Kidney capillary endothelial cell (primary cell): ENCODE measurements at regions not wholly inside any gene's neighbourhood (a gene's known extent, or its start where the extent isn't known, plus 50 kb on each side); places are given as distances from the start of the nearest gene placed in this dataset.

Experiments
- DNase-seq: peaks from one replicate; pipeline ENCODE4 v3.0.0-alpha.2; 2018; ENCODE audit warnings: low spot score

DNA sequence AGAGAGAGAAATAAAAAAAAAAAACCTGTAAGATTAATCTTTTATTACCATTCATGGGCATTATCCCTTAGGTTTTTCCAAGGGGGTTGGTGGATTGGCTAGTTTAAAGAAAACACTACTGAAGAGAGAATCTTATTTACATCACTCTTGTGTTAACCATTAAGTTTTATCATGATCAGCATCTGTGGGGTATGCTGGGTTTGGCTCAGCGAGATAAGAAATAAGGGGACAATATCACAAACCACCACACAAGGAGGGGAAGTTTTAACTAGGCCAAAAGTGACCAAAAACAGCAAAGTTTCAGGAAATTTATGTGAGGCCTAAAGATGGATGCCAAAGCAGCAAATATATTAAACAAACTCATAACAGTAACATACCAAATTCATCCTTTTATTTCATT lies 548.6 kb downstream of the SLC16A7 start:
- no peak for DNase-seq

DNA sequence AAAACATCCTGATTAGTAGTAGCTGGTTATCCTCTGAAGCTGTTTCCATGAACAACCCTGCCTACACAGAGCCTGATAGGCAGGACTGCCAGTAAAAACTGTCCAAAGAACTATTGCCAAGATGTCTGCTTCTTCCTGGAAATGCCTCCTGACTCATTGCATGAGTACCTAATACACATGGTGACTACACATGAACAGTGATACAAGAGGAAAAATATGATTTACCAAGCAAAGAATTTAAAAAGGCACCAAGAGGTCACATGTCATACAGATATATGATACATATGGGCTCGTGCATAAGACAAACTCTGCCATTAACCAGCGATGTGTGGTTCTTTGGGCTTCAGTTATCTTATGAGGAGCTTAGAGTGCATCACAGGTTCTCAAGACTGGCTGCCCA lies 552.3 kb downstream of the SLC16A7 start:
- peak; percentile 79 for DNase-seq

DNA sequence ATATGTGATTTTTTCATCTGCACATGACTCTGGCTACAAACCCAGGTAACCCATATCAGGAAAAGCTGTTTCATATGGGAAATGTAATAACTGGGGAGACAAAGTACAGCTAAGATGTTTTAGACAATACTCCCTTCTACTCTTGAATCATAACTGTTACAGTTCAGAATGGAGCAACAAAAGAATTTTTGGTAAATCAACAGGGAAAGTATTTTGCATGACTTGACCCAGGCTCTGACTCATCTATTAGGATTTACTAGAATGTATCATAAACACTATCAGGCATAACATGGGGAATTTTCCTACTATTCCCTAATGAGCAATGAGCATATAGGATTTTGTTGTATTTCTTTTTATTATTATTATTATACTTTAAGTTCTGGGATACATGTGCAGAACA lies 553.0 kb downstream of the SLC16A7 start:
- peak; percentile 67 for DNase-seq

DNA sequence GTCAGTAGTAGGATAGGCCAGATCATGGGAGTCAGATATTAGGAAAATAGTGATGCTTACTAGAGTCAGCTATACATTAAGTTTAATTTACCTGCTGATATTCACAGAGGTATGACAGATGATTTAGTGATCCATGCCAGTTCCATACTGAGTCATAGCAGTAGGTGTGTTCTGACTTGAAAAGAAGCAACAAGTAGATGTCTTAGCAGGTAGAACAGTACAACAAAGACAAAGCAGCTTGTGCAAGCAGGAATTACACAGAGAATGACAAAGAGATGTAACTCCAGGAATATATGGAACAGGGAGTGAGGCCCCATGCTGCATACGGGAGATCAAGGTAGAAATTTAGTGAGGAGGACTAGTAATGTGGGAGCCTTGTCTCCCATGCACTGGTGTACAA lies 556.9 kb downstream of the SLC16A7 start:
- DNase-seq, result no peak

DNA sequence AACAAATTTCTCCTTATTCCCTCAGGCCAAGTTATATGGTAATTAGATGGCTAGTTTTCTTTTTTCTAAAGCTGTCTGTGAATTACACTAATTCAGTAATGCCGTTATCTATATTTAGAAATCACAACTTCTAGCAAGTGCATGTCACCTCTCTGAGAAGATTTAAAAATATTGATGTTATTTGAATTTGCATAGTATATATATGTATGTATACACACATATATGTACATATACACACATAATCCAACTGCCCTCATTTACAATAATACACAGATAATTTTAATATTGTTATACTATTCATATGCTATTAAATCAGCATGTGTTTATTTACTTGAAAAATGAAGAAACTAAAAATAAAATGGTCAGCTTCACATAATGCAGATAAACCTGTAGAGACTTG lies 563.9 kb downstream of the SLC16A7 start:
- DNase-seq, result no peak

DNA sequence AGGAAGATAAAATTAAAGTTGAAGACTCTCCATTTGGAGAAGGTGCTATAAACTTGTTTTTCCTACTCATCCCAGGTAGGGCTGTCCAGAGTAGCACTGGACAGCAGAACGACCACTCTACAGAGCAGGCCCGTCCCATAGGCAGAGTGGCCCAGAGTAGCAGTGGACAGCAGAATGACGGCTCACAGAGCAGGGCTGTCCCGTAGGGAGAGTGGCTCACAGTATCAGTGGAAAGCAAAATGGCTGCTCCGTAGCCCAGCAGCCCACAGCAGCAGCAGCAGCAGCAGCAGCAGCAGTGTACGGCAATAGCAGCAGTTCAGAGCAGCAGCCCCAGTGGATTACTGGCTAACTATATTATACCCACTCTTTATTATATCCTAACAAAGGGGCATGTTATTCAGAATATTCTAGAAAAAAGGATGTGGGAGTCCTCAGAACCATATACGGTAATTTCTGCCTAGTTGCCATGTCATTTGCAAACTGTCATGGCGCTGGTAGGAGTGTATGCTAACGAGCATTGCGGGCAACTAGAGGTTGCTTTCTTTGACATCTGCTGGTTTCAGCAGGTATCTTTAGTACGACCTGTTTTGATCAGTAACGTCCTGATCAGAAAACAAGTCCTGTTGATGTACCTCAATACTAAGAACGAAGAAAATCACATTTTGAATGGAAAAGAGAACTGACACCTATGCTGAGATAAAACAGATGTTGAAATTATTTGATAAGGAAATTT lies 567.3 kb downstream of the SLC16A7 start:
- no peak for DNase-seq

DNA sequence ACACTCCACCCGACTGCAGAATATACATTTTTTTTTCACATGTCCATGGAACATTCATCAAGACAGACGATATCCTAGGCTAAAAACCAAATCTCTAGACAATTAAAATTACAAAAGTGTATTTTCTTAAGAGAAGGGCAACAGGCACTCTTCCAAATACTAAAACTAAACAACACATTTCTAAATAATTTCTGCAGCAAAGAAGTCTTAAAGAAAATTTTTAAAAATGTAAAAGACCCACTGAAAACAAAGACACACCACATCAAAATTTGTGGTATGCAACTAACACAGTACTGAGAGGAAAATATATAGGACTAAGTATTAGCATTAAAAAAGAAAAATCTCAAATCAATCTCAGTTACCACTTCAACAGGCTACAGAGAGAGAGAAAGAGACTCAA lies 570.0 kb downstream of the SLC16A7 start:
- DNase-seq, result no peak

DNA sequence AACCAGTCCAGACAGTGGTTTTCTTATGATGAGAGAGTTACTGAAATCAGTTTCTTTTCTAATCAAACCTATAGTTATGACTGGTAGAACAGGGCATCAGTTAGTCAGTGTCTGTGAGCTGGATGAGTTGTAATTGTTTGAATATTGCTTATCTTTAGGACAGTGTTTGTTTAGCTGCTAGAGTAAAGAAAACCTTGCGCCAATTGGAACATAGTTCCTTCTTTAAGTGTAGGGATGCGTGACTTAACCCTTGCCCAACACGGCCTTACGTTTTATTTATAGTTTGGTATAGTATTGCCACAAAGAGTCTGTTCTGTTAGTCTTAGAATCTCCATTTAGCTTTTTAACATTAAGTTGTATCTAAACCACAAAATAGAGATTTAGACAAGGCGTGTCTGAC lies 572.6 kb downstream of the SLC16A7 start:
- no peak for DNase-seq

DNA sequence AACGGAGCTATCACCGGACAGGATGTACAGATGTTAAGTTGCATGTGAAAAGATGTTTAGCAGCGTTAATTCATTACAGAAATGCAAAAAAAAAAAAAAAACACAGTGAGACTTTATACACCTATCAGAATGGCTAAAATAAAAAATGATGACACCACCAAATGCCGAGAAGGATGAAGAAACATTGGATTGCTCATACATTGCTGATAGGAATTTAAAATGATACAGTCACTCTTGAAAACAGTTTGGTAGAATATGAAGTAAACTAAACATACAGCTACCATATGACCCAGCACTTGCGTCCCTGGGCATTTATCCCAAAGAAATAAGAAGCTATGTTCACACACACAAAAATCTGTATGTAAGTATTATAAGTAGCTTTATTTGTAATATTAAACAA lies 574.1 kb downstream of the SLC16A7 start:
- DNase-seq, result no peak

DNA sequence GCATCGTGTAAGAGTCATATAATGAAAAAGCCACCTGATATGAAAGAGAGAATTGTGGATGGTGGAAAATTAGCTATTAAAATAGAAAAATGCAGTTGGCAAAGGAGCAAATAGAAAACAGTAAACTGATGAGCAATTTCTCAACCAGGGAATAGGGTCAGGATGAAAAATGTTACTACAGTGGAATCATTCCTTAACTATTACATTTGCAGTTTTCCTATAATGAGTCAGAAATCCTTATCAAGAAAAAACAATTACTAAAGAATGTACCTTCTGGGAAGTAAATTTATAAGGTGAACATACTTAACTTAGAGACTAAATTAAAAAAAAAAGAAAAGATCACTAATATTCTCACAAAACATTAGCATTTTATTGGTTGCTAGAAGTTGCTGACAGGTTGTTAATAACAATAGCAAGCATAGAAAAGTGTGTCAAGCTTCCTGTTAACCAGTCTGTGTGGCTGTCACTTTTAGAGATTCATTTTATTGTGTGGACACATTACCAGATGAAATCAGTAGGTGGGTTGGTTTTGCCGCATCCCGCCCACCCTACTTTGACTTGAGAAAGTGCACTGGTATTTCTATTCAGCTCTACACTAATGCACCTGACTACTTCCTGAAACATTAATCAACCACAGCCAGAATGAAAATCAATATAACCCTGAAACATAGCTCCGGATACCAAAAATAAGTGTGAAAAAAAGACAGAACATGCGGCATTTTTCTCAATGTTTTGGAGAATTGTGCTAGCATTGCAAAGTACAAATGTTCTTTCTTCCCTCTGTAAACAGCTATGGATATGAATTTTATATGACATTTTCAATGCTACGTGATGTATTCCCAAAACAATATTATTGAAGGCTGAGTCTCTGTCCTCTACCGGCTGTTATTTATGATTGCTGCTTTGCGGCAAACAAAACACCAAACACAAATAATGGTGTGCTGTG lies 576.7 kb downstream of the SLC16A7 start:
- no peak for DNase-seq

DNA sequence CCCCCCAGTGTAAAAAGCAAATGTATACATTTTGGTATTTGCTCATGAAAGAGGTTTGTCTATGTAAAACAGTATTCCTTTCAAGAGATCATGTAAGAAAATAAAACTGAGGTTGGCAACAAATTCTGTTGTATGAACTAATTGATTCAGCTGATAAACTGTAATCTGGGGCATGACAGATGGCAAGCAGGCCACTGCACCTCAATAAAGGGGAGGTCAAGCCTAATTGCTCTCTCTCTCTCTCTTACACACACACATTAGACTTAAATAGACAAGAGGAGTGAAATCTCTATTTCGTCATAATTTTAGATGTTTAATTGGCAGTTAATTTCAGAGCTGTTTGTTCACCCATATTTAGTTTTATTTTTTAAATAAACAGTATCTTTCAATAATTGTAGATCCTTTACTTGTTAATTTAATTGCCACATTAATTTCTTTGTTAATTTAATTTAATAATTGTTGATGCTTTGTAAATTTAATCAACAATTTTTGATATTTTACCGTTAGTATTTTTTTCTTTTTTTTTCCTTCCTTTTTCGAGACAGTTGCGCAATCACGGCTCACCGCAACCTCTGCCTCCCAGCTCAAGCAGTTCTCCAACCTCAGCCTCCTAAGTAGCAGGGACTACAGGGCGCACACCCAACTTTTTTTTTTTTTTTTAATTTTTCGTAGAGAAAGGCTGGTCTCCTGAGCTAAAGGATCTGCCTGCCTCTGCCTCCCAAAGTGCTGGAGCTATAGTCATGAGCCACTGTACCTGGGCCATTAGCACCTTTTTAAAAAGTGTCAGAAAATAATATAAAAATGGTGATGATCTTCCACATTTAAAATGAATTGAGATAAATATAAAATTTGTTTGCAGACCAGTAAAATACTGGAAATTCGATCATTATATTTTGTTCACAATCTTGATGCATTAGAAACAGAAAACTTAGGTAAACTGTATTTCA lies 577.7 kb downstream of the SLC16A7 start:
- DNase-seq, result no peak

DNA sequence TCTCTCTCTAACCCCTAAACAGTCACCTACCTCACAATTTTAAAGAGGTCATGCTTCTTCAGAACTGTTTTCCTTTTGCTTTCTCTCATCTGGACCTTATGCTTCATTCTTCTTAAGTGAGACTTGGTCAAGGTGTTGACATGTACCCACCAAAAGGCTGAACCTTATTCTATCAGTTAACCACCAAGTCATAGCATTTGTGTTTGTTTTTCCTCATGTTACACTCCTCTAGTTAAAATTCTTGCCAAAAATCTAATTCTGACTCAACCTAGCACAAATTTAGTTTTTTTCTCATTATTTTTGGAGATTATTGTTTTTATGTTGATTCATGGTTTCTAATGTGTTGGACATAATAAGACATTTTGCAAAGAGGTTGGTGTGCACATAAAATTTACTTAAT lies 578.6 kb downstream of the SLC16A7 start:
- DNase-seq, result no peak

DNA sequence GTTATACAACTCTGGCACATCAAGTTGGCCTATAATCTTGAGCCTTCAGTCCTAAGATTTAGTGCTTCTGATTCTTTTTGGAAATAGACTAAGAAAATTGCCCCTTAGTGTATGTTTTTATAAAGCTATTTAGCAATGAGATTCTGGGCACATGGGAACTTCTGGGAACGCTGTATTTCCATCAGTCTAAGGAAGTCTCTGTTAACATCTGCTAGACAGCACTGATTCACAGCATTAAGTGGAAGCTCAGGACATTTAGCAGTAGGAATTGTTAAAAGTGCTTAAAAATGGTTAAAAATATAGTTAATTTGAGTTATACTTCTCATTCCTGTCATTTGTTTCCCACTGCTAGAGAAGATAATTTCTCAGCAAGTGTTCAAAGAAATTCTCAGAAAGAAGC lies 579.1 kb downstream of the SLC16A7 start:
- no peak for DNase-seq

DNA sequence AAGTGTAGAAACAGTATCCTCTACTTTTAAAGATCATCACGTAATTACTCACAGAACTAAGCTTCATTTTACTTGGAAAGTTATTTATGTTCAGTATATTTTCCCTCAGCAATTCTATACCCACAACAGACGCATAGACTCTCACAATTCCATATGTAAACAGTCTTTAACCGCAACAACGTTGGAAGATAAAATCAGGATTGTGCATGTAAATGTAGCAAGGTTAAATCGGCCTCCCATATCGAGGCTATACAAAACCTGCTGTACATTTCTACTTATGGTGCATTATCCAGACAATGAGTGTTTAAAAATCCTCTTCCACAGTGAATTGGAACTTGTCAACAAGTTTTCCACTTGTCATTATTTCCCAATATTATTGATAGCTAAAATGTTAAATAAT lies 581.1 kb downstream of the SLC16A7 start:
- no peak for DNase-seq

DNA sequence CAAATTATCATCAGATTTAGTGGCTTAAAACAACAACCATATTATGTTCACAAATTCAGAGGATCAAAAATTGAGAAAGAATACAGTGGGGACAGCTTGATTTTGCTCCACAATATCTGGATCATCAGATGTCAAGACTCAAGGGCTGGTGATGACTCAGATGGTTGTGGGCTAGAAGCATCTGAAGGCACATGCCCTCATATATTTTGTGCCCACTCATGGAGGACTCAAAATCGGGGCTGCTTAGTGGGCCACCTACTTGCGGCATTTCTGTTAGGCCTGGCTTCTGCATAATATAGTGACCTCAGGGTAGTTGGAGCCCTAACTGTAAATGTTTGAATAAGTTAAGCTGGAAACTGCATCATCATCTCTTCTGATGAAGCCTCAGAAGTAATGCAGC lies 584.5 kb downstream of the SLC16A7 start:
- DNase-seq, result no peak

DNA sequence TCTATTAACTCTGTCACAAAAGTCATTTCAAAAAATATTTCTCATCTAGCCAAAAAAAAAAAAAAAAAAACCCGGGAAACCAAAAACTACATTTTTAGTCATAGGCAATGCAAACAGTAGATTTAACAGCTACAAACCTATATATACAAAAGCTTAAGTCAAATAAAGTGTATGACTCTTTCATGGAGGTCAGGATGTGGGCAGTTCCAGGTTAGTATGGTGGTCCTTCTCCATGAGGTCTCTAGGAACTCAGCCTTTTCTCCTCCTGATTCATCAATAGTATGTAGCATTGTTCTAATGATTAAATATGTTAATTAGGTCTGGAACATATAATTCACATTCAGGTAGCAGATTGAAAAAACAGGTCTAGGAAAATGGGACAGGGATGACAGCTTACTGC lies 586.5 kb downstream of the SLC16A7 start:
- DNase-seq, result no peak

DNA sequence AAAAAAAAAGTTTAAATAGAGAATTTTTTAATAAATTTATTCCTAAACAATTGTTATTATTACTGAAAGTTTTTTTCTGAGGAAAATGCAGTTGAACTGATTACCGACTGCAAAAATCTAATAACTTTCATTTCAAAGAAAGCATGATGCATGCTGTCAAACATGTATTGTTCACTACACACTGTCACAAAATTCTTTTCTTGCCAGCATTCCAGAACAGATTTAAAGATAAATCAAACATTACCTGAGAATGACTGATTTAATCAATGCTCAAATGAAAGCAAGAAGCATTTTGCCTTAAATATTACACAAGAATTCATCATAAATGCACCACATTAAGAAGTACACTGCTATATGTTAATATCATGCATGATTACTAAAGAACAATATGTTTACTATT lies 588.3 kb downstream of the SLC16A7 start:
- no peak for DNase-seq

DNA sequence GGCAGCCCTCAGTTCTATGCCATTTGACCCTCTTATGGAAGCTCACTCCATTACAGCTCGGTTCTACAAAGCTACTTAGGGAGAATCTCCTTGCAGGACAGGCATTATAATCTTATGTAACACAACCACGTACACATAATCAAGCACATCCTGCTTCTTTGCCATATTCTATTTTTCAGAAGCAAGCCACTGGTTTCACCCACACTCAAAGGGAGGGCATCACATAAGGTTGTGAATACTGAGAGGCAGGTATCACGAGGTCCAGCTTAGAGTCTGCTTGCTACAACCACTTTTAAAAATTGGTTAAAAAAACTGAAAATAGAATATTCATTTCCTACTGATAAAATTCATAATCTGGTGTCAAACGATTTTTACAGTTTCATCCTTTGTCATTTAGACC lies 589.2 kb downstream of the SLC16A7 start:
- no peak for DNase-seq

DNA sequence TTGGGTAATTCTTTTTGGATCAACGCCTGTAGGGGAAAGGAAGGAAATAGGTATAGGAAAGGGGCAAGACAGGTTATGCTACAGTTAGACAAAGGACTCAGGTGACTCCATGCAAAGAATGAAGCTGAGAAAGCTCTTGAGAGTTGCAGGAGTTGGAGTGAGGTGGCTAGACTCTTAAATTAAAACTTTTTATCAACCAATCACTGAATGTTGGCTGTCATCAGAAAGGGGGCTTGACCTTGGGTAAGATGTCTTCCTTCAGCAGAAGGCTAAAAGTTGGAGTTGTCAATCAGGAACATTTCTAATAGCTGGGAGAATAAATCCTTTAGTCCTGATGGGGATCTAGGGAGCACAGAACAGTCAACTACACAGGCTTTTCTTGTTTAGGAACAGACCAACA lies 595.4 kb downstream of the SLC16A7 start:
- no peak for DNase-seq

DNA sequence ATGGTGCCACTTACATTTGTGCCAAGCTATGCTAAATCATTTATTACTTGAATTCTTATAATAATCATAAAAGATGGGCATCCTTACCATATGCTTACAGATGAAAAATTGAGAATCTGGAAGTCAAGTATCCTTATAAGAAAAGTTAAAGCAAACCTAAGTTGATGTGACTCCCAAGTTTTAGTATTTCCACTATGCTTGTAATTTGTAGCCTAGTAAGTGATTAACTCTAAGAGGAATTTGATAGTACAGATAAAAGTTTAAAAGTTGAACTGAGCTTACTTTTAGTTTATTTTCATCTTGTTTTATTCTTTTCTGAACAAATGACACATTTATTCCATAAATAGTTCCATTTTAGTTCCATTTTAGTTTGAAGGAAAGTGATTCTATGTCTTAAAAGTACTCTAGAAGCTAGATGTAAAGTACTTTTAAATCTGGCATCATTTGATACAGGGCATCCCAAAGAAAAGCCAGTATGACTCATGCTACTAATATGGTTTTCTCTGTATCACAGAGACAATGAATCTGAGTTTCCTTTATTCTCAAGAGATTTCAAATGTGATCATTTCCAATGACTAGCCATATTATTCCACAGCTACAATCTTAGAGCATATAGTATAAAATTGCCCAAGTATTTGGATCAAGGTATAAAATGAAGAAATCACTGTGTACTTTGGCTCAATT lies 596.0 kb downstream of the SLC16A7 start:
- peak; percentile 38 for DNase-seq

DNA sequence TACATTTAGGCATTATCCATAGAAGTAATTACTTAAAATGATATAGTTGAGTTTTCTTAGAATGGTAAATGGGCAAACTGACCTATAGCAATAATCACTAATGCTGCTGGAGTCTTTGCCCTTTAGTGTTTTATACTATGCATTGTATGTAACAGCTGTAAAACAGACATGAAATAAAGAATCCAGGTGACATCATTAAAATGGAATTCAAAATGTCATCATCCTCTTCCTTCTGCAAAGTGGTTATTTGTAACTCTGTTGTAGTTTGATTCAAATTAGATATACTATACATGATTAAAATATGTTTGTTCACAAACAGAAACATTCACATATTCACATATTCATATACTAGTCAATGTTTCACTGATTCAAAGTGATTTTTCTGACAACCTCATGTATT lies 598.8 kb downstream of the SLC16A7 start:
- DNase-seq, result peak; percentile 4

DNA sequence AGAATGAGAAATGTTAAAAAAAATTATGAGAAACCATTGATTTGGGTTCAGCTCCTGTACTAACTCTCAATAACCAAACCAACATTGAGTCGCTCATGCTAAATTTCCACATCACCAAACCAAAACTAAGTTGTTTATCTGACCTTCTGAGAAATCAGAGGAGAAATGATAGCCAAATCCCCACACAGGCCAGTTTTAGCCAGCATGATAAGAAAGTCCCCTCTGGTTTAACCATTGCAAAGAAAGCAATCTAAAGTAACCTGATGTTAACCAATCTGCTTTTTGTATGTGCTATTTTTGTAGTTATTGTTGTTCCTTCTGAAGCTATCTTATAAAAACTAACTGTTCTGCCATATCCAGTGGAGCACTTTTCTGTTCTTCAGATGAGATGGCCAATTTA lies 599.7 kb downstream of the SLC16A7 start:
- DNase-seq, result no peak
